ENCODE measurements at regions not wholly inside any gene's neighbourhood (a gene's known extent, or its start where the extent isn't known, plus 50 kb on each side); places are given as distances from the start of the nearest gene placed in this dataset.
"Not testable (repeated sequence)": the region's sequence is repeated elsewhere in the genome, so short reads cannot be mapped to it uniquely, and the experiment has no call there.

GRCh38 chr2:132220589-132220988 is 58.8 kb upstream of the ANKRD30BL start:
- DNase-seq = not testable (repeated sequence)

GRCh38 chr2:132221886-132222285 is 60.1 kb upstream of the ANKRD30BL start:
- not testable (repeated sequence) for DNase-seq

GRCh38 chr2:132252191-132252893 is 90.6 kb upstream of the ANKRD30BL start:
- no peak for DNase-seq

- no peak for DNase-seq
Measured at GRCh38 chr2:132252894-132253264, 91.1 kb upstream of the ANKRD30BL start.

- DNase-seq = no peak
Measured at GRCh38 chr2:132253496-132254305, 91.9 kb upstream of the ANKRD30BL start.

GRCh38 chr2:132254306-132254919 is 92.7 kb upstream of the ANKRD30BL start:
- not testable (repeated sequence) for DNase-seq

- DNase-seq = no peak
Measured at GRCh38 chr2:132255714-132256113, 94.0 kb upstream of the ANKRD30BL start.

GRCh38 chr2:132256251-132256902 is 94.6 kb upstream of the ANKRD30BL start:
- DNase-seq = no peak

- not testable (repeated sequence) for DNase-seq
Measured at GRCh38 chr2:132256903-132257300, 95.2 kb upstream of the ANKRD30BL start.

GRCh38 chr2:132257301-132258171 is 95.8 kb upstream of the ANKRD30BL start:
- not testable (repeated sequence) for DNase-seq

- DNase-seq = not testable (repeated sequence)
Measured at GRCh38 chr2:132259276-132259675, 97.5 kb upstream of the ANKRD30BL start.

- DNase-seq = not testable (repeated sequence)
Measured at GRCh38 chr2:132265595-132265994, 103.8 kb upstream of the ANKRD30BL start.

- no peak for DNase-seq
Measured at GRCh38 chr2:132267105-132267497, 105.3 kb upstream of the ANKRD30BL start.

- not testable (repeated sequence) for DNase-seq
Measured at GRCh38 chr2:132267498-132268283, 105.9 kb upstream of the ANKRD30BL start.

GRCh38 chr2:132268284-132268976 is 106.7 kb upstream of the ANKRD30BL start:
- DNase-seq = not testable (repeated sequence)

- DNase-seq = no peak
Measured at GRCh38 chr2:132268977-132269523, 107.3 kb upstream of the ANKRD30BL start.

GRCh38 chr2:132270255-132270654 is 108.5 kb upstream of the ANKRD30BL start:
- no peak for DNase-seq

GRCh38 chr2:132270981-132271546 is 109.3 kb upstream of the ANKRD30BL start:
- no peak for DNase-seq

GRCh38 chr2:132271794-132272193 is 110.0 kb upstream of the ANKRD30BL start:
- DNase-seq = not testable (repeated sequence)

- no peak for DNase-seq
Measured at GRCh38 chr2:132272713-132273112, 111.0 kb upstream of the ANKRD30BL start.

Measured in DMS53 (cell line).